ENCODE measurements at regions not wholly inside any gene's neighbourhood (a gene's known extent, or its start where the extent isn't known, plus 50 kb on each side); places are given as distances from the start of the nearest gene placed in this dataset.

GRCh38 chr13:107289540-107289939, 721.6 kb upstream of the ARGLU1 start:
- in situ Hi-C loops (cut with HindIII; ENCODE audit: low sequenced_read_pairs) = no loop called here

DNA sequence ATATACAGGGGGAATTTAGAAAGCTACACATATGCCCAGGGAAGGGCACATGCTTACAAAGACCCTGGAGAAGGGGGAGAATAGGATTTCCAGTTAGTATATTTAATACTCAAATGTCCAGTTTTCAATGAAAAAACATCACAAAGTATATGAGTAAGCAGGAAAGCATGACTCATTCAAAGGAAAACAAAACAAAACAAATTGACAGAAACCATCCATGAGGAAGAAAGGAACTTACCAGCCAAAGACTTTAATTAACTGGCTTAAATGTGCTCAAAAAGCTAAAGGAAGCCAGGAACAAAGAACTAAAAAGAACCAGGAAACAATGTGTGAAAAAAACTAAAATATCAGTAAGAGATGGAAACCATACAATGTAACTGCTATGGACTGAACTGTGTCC, 716.2 kb upstream of the ARGLU1 start:
- in situ Hi-C loops (cut with HindIII; ENCODE audit: low sequenced_read_pairs) = no loop called here
- no peak for DNase-seq (ENCODE audit: low spot score)

More at GRCh38 chr13:107289540-107289939, 721.6 kb upstream of the ARGLU1 start:
- DNase-seq (ENCODE audit: low spot score) = no peak

DNA sequence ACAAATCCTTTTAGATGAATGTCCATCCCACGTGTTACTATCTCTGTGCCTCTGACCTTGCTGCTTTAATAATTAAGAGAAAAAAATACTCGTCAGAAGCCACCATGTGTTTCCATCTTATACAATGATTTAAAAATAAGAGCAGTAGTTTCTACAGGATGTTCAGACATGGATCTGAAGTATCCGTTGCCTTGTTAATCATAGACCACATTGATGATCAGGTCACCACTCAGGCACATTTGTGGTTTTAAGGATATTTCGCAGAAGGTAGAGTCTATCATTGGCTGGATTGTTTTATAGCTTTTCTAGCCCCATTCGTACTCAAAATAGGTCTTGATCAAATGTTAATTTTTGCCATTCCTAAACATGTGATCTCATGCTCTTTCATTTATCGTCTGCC, 710.0 kb upstream of the ARGLU1 start:
- in situ Hi-C loops (cut with HindIII; ENCODE audit: low sequenced_read_pairs) = no loop called here
- DNase-seq (ENCODE audit: low spot score) = no peak

DNA sequence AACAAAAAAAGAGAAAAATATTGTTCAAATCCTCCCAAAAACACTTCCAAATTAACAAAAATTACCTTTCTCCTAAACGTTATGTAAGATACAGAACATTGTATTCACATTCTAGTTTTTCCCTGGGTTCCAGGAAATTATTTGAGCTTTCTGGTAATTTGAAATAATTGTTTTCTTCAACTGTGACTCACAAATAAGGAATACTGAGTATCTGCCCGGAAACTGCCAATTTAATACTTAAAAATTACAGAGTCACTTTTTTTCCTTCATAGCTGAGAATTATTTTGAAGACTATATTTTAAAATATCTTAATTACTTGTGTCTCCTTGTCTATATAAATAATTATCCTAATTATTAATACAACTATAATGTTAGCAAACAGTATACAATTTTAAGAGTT, 709.0 kb upstream of the ARGLU1 start:
- in situ Hi-C loops (cut with HindIII; ENCODE audit: low sequenced_read_pairs) = no loop called here
- no peak for DNase-seq (ENCODE audit: low spot score)

- in situ Hi-C loops (cut with HindIII; ENCODE audit: low sequenced_read_pairs) = no loop called here
- no peak for DNase-seq (ENCODE audit: low spot score)
These were observed 708.1 kb upstream of the ARGLU1 start for GRCh38 chr13:107275945-107276614.

DNA sequence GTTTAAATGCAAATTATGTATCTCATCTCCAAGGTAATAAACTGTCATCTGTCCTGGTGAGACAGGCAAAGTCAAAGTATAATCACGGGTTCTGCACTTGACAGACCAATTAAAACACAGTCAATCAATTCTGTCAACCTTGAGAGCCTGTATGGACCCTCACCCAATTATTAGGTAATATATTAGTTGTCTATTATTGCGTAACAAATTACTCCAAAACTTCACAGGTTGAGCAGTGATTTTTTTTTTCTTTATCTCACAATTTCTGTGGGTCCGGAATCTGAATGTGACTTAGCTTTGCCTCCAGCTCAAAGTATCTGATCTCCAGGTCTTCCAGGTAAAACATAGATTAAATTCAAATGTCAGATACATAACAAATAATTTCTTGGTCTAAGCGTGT, 707.4 kb upstream of the ARGLU1 start:
- no peak for DNase-seq (ENCODE audit: low spot score)
- in situ Hi-C loops (cut with HindIII; ENCODE audit: low sequenced_read_pairs) = no loop called here

GRCh38 chr13:107271227-107271626, 703.3 kb upstream of the ARGLU1 start:
- in situ Hi-C loops (cut with HindIII; ENCODE audit: low sequenced_read_pairs) = no loop called here
- peak; percentile 40 for DNase-seq (ENCODE audit: low spot score)

DNA sequence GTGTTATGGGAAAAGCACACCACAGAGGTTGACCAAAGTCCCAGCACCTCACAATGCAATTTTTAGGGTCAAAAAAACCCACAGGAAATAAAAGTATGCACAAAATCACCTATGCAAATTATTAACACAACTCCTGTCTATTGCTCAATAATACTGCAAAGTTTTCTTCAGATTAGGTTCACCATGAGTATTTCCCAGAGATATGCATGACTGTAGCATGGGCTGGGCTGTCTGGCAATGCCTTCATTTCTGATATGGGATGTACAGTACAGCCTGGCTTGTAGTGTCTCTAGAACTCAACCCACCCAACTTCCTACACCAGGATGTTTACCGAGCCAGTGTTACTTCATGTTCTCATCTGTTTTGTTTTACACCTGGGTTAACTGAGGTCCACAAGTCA, 698.7 kb upstream of the ARGLU1 start:
- in situ Hi-C loops (cut with HindIII; ENCODE audit: low sequenced_read_pairs) = no loop called here

GRCh38 chr13:107258599-107259187, 690.8 kb upstream of the ARGLU1 start:
- in situ Hi-C loops (cut with HindIII; ENCODE audit: low sequenced_read_pairs) = no loop called here
- DNase-seq (ENCODE audit: low spot score) = no peak

More for the DNA sequence above, 698.7 kb upstream of the ARGLU1 start:
- no peak for DNase-seq (ENCODE audit: low spot score)

GRCh38 chr13:107254392-107254791, 686.5 kb upstream of the ARGLU1 start:
- no peak for DNase-seq (ENCODE audit: low spot score)
- in situ Hi-C loops (cut with HindIII; ENCODE audit: low sequenced_read_pairs) = no loop called here

GRCh38 chr13:107252428-107252827, 684.5 kb upstream of the ARGLU1 start:
- DNase-seq (ENCODE audit: low spot score) = no peak
- in situ Hi-C loops (cut with HindIII; ENCODE audit: low sequenced_read_pairs) = no loop called here

- DNase-seq (ENCODE audit: low spot score) = no peak
- in situ Hi-C loops (cut with HindIII; ENCODE audit: low sequenced_read_pairs) = no loop called here
These were observed 684.1 kb upstream of the ARGLU1 start for GRCh38 chr13:107252021-107252420.

DNA sequence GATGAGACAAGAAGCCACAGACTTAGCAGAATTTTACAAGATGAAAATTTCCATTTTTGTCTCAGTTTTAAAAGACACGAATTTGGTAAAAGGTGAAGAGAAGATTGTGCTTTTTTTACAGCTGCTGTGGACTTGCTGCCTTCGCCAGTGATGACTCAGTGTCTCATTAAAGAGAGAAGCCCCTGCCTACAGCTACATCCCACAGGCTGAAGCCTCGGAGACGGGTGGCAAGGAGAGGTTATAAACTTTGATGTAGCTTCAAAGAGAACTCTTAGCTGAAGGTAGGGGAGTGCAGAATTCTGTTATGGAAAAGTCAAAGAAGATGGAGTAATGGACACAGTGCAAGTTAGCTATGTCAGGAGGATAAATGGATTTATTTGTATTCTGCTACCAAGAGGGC, 683.4 kb upstream of the ARGLU1 start:
- DNase-seq (ENCODE audit: low spot score) = no peak
- in situ Hi-C loops (cut with HindIII; ENCODE audit: low sequenced_read_pairs) = no loop called here

- DNase-seq (ENCODE audit: low spot score) = no peak
- in situ Hi-C loops (cut with HindIII; ENCODE audit: low sequenced_read_pairs) = no loop called here
These were observed 682.7 kb upstream of the ARGLU1 start for GRCh38 chr13:107250628-107251027.

GRCh38 chr13:107244241-107244640, 676.3 kb upstream of the ARGLU1 start:
- no peak for DNase-seq (ENCODE audit: low spot score)
- in situ Hi-C loops (cut with HindIII; ENCODE audit: low sequenced_read_pairs) = no loop called here

DNA sequence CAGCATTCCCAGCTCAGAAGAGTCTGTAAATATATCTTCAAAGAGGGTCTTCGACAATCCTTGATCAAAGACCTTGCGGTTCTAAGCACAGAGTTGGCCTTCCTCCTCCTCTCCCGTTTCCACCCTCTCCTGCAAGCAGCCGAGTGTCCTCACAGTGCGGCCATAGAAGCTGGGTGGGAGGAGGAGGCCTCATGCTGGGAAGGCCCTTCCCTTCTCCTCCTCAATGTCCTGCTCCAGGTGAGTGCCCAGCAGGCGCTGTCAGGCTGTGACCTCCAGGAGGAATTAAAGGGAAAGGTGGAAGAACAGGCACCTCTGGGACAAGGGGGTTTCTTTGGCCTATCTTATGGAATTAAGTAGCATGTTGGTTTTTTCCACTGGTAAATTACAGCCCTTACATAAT, 674.2 kb upstream of the ARGLU1 start:
- in situ Hi-C loops (cut with HindIII; ENCODE audit: low sequenced_read_pairs) = no loop called here

GRCh38 chr13:107241381-107241780, 673.4 kb upstream of the ARGLU1 start:
- no peak for DNase-seq (ENCODE audit: low spot score)

More for the DNA sequence above, 674.2 kb upstream of the ARGLU1 start:
- DNase-seq (ENCODE audit: low spot score) = no peak

GRCh38 chr13:107239213-107239612, 671.3 kb upstream of the ARGLU1 start:
- DNase-seq (ENCODE audit: low spot score) = no peak
- in situ Hi-C loops (cut with HindIII; ENCODE audit: low sequenced_read_pairs) = no loop called here

More at GRCh38 chr13:107241381-107241780, 673.4 kb upstream of the ARGLU1 start:
- in situ Hi-C loops (cut with HindIII; ENCODE audit: low sequenced_read_pairs) = no loop called here

DNA sequence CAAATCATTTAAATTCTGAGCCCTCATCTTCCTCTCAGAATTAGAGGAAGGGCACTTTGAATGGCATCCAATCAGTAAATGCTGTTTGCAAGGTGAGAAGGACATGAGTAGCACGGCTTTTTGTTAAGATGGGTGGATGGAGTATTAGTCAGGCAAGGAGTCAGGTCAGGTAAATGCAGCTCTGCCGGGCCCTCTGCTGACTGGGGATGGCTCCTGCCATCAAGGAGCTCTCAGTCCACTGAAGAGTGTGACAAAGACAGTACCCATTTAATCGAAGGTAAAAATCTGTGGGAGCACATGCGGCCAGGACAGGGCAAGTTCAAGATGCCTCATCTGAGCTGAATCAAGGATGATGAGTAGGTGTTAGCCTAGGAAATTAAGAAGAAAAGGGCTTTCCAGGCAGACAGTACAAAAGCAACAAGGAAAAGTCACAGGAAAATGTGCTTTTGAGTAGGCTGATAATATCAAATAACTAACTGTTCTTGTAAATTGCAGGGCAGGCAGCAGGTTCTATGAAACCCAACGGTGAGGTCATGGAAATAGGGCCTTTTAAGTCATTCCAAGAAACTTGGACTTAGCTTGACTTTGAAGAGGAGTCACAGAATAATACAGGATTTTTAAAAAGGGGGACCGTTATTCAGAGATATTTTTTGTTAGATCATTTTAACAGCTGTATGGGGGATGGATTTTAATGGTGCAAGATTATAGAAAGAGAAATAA, 670.5 kb upstream of the ARGLU1 start:
- no peak for DNase-seq (ENCODE audit: low spot score)
- in situ Hi-C loops (cut with HindIII; ENCODE audit: low sequenced_read_pairs) = no loop called here

GRCh38 chr13:107234319-107235073, 666.6 kb upstream of the ARGLU1 start:
- DNase-seq (ENCODE audit: low spot score) = peak; percentile 63
- in situ Hi-C loops (cut with HindIII; ENCODE audit: low sequenced_read_pairs) = no loop called here
